ENCODE measurements at regions not wholly inside any gene's neighbourhood (a gene's known extent, or its start where the extent isn't known, plus 50 kb on each side); places are given as distances from the start of the nearest gene placed in this dataset.

- H3K4me3 ChIP-seq (replicated peaks in 1 of 2; ENCODE audit: low read depth in 2 of 2, low read length in 2 of 2): no peak overlapping the region
- no peak for TF ChIP-seq CTCF (IDR thresholded peaks at IDR 0.05; ENCODE audit: low read depth, low read length)
- DNase-seq (ENCODE audit: low read depth in 2 of 2): no peak
These were observed 86.5 kb downstream of the SPCS3 start for GRCh38 chr4:176406297-176406696.

- peak in 1 of 2 donors; percentile 56 for DNase-seq (ENCODE audit: low read depth in 2 of 2)
- TF ChIP-seq CTCF (IDR thresholded peaks at IDR 0.05; ENCODE audit: low read depth, low read length): no peak
These were observed 87.0 kb downstream of the SPCS3 start for GRCh38 chr4:176406736-176407135.

GRCh38 chr4:176409627-176410026, 89.9 kb downstream of the SPCS3 start:
- no peak for TF ChIP-seq CTCF (IDR thresholded peaks at IDR 0.05; ENCODE audit: low read depth, low read length)
- no peak overlapping the region for H3K4me3 ChIP-seq (replicated peaks in 1 of 2; ENCODE audit: low read depth in 2 of 2, low read length in 2 of 2)
- peak in 1 of 2 donors; percentile 52 for DNase-seq (ENCODE audit: low read depth in 2 of 2)

More at GRCh38 chr4:176406736-176407135, 87.0 kb downstream of the SPCS3 start:
- H3K4me3 ChIP-seq (replicated peaks in 1 of 2; ENCODE audit: low read depth in 2 of 2, low read length in 2 of 2): no peak overlapping the region

GRCh38 chr4:176413171-176413570, 93.4 kb downstream of the SPCS3 start:
- H3K4me3 ChIP-seq (replicated peaks in 1 of 2; ENCODE audit: low read depth in 2 of 2, low read length in 2 of 2): no peak overlapping the region
- no peak for TF ChIP-seq CTCF (IDR thresholded peaks at IDR 0.05; ENCODE audit: low read depth, low read length)
- no peak for DNase-seq (ENCODE audit: low read depth in 2 of 2)

GRCh38 chr4:176422001-176422400, 102.2 kb downstream of the SPCS3 start:
- TF ChIP-seq CTCF (IDR thresholded peaks at IDR 0.05; ENCODE audit: low read depth, low read length): no peak
- no peak for DNase-seq (ENCODE audit: low read depth in 2 of 2)
- H3K4me3 ChIP-seq (replicated peaks in 1 of 2; ENCODE audit: low read depth in 2 of 2, low read length in 2 of 2): no peak overlapping the region

GRCh38 chr4:176422511-176422910, 102.7 kb downstream of the SPCS3 start:
- H3K4me3 ChIP-seq (replicated peaks in 1 of 2; ENCODE audit: low read depth in 2 of 2, low read length in 2 of 2): no peak overlapping the region
- DNase-seq (ENCODE audit: low read depth in 2 of 2): no peak
- TF ChIP-seq CTCF (IDR thresholded peaks at IDR 0.05; ENCODE audit: low read depth, low read length): no peak

- peak; percentile 58 to 60 for DNase-seq (ENCODE audit: low read depth in 2 of 2)
These were observed 105.3 kb downstream of the SPCS3 start for GRCh38 chr4:176425035-176425434.

More at GRCh38 chr4:176425035-176425434, 105.3 kb downstream of the SPCS3 start:
- no peak for TF ChIP-seq CTCF (IDR thresholded peaks at IDR 0.05; ENCODE audit: low read depth, low read length)
- no peak overlapping the region for H3K4me3 ChIP-seq (replicated peaks in 1 of 2; ENCODE audit: low read depth in 2 of 2, low read length in 2 of 2)
